ENCODE measurements at regions not wholly inside any gene's neighbourhood (a gene's known extent, or its start where the extent isn't known, plus 50 kb on each side); places are given as distances from the start of the nearest gene placed in this dataset.

DNA sequence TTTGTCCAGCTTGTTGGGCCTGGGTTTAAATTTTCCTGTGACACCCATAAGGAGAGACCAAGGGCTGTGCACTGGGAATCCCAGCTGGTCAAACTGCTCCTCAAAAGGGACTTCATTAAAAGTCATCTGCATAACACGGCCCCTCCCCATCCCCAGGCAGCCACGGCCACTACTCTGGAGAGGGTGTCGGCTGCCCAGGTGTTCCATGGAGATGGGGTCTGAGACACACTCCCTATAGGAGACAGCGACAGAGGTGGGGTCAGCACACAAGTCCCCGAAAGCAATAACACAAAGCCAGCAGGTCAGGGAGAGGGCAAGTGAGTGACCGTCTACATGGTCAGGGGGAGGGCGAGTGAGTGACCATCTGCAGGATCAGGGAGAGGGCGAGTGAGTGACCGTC is 75.6 kb upstream of the BCL11B start:
- Histone ChIP-seq H3K27me3 (no peaks in the 10 kb centered on the region), H3K4me3 (no peak overlapping the region)

DNA sequence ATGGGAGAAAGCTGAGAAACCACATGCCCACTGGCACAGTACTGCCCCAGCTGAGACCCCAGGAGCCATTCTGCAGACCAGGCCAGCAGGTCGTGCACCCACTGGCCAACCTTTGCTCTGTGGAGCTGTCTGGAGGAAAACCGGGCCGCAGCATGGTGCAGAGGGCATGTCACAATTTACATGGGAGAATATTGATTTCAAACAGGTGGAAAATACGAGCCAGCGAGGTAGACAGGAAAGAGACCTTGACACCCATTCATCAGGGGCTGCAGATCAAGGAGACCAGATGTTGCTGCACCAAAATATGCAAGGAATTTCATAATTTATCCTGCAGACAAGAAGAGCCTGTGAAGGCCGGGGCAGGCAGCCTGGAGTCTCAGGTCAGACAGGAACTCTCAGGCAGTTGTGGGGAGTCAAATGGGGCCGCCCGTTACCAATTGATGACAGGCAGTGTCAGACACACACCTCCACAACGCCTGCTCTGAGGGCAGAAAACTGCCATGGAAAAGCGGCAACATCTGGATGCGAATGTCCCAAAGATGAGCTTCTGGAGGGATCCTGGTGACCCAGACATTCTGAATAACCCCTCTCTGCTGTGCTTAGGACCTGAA is 74.6 kb upstream of the BCL11B start:
- Histone ChIP-seq H3K36me3 (no peaks in the 10 kb centered on the region), H3K27me3 (no peaks in the 10 kb centered on the region), H3K4me3 (no peak overlapping the region), H3K9me3 (no peaks in the 10 kb centered on the region)
- DNase-seq: no peak

More for the DNA sequence above, 75.6 kb upstream of the BCL11B start:
- Histone ChIP-seq H3K9me3 (no peaks in the 10 kb centered on the region), H3K36me3 (no peaks in the 10 kb centered on the region)
- DNase-seq: no peak

DNA sequence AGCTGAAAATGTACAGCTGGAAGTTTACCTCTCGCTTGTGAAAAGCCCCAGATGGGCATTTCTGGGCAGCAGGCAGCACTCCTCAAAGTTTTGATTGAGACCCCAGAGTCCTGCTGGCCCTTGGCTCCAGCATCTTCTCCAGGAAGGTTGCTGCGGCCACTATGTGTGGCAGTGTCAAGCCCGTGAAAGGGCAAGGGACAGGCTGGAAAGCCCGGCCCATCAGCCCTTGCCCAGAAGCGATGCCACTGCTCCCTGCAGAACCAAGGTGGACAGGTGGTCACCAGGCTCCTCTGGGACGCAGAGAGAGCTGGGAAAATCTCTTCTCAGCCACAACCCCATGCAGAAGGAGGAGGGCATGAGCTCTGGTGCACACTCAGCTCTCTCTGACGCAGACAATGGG is 73.5 kb upstream of the BCL11B start:
- no peak overlapping the region for H3K4me3 ChIP-seq
- H3K36me3 ChIP-seq: no peaks in the 10 kb centered on the region
- no peak for DNase-seq
- H3K27me3 ChIP-seq: no peaks in the 10 kb centered on the region
- no peaks in the 10 kb centered on the region for H3K9me3 ChIP-seq

DNA sequence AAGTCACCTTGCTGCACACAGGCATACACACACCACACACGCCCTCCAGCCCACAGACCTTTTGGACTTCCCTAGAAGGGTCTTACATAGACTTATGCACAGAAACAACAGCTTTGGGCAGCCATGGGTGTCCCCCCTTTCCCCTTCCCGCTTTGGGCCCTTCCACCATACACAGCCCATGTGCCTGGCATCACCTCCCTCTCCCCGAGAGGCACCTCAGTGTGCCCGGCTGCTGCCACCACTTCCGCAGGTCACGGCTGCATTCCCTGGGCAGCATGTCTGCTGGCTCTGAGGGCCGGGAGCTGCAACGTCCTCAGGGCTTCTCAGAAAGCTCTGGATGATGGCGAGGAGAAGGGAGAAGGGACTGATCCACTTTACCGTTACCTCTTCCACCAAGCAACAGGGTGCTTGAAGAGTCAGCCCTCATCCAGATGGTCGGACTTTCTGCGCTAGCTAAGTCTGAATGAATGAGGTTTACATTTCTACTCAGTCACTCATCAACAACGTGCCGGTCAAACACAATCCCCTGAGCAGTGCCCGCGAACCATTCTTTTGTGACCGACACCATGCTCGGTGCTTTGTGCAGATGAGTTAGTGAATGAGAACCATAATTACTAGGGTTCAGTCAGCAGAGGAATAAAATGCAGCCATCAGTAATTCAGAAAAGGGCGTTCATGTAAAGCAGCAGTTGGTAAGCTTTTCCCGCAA is 72.2 kb upstream of the BCL11B start:
- no peaks in the 10 kb centered on the region for H3K9me3 ChIP-seq
- H3K4me3 ChIP-seq: no peak overlapping the region
- DNase-seq: no peak
- H3K27me3 ChIP-seq: no peaks in the 10 kb centered on the region
- H3K36me3 ChIP-seq: no peaks in the 10 kb centered on the region

DNA sequence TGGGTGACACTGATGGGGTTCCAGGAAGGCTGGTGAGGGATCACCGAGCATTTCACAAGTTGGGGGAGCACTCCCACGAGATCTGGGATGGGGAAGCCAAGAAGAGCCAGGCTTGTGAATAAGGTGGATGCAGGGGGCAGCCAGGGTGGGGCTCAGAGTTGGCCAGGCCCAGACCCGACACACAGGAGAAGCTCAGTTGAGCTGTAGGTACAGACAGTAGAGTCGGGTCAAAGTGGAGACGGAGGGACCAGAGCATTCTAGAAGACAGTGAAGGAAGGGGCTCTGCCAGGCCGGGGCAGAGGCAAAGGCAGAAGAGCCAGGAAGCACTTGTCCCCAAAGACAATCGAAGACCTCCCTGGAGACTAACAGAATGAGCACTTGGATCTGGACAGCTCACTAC is 70.9 kb upstream of the BCL11B start:
- no peak for DNase-seq
- H3K36me3 ChIP-seq: no peaks in the 10 kb centered on the region
- no peaks in the 10 kb centered on the region; the same call in 1 of the 2 replicates for H3K27me3 ChIP-seq
- no peaks in the 10 kb centered on the region for H3K9me3 ChIP-seq
- H3K4me3 ChIP-seq: no peak overlapping the region

DNA sequence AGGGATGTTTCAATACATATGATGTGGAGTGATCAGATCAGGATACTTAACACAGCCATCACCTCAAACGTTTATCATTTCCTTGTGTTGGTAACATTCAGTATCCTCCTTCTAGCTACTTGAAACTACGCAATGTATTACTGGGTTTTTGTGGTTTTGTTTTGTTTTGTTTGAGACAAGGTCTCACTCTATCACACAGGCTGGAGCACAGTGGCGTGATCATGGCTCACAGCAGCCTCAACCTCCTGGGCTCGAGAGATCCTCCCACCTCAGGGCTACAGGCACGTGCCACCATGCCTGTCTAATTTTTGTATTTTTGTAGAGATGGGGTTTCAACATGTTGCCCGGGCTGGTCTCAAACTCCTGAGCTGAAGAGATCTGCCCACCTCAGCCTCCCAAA is 70.2 kb upstream of the BCL11B start:
- Histone ChIP-seq H3K4me3 (no peak overlapping the region), H3K36me3 (no peaks in the 10 kb centered on the region), H3K27me3 (peaks cover 6% of the 10 kb centered on the region), H3K9me3 (no peaks in the 10 kb centered on the region)
- DNase-seq: no peak

DNA sequence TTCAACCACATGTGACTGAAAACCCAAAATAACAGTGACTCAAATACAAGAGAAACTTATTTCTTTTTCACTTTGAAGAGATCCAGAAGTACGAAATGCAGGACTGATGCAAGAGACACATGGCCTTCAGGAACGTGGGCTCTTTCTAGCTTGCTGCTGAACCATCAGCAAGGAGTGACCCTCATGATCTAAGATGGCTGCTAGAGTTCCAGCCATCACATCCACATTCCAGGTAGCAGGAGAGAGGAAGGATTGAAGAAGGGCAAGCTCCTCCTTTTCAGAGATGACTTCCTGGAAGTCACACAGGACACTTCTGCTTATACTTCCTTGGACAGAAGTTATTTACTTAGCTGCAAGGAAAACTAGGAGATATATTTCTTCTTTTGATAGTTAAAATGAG is 67.6 kb upstream of the BCL11B start:
- Histone ChIP-seq H3K36me3 (no peaks in the 10 kb centered on the region), H3K9me3 (no peaks in the 10 kb centered on the region), H3K27me3 (peaks cover 8% of the 10 kb centered on the region), H3K4me3 (no peak overlapping the region)
- no peak for DNase-seq

DNA sequence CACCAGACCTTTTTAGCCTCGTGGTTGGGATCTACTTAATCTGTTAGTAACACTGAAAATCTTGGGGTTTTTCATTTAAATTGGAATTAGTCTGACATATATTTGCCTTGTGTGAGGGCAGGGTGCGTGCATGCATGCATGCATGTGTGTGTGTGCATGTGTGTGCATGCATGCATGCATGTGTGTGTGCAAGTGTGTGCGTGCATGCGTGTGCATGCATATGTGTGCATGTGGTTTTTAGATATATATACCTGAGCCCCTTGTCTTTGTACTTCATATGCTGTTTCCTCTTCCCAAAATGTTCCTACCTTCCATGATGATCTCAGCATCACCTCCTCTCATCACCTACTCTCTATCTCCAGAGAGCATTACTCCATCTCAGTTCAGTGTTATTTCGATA is 66.3 kb upstream of the BCL11B start:
- H3K4me3 ChIP-seq: no peak overlapping the region
- no peak for DNase-seq
- peaks cover 8% of the 10 kb centered on the region for H3K27me3 ChIP-seq
- H3K36me3 ChIP-seq: no peaks in the 10 kb centered on the region
- no peaks in the 10 kb centered on the region for H3K9me3 ChIP-seq

DNA sequence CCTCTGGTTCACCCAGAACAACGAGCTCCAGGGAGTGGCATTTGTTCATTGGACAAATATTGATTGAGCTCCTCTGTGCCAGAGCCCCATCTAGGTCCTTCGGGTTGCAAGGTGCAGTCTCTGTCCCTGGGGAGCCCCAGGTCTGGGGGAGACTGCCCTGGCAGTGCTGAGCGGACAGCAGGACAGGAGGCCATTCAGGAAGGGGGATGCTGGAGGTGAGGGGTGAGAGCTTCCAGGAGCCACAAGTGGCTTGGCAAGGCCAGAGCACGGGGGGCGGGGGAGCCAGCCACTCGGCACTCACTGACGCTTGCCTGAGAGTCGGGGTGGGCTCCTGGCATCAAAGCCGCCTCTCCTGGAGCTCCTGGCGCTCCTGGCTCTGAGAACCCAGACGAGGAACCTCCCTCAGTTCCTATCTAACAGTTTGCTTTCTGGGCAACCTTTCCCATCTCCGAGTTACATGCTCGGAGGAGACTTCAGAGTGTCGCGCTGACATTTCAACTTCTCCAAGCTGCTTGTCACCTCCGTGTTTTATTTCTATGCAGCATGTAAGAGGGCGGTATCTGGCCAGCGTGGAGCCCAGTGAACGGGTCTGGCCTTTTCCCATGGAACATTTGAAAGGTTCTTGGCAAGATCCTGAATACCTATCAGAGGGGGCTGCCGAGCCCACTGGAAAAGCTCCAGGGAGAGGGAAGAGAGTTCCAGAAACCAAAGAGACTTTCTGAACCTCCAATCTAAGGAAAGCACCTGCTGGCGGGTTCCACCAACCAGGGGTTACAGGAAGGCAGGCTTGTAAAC is 62.0 kb upstream of the BCL11B start:
- H3K27me3 ChIP-seq: peaks cover 8% of the 10 kb centered on the region
- DNase-seq: no peak
- no peaks in the 10 kb centered on the region for H3K36me3 ChIP-seq
- H3K9me3 ChIP-seq: no peaks in the 10 kb centered on the region
- no peak overlapping the region for H3K4me3 ChIP-seq

DNA sequence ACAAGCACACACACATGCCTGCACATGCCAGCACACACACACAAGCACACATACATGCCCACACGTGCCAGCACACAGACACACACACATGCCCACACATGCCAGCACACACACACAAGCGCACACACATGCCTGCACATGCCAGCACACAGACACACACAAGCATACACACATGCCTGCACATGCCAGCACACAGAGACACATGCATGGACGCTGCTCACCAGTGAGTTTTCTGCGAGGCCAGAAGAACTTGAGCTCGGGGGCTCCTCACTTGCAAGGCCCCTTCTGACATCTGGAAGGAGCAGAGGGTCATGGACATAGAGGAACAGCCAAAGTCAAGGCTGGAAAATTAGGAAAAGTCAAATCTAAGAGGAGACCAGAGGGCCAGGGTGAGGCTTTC is 61.2 kb upstream of the BCL11B start:
- Histone ChIP-seq H3K9me3 (no peaks in the 10 kb centered on the region), H3K4me3 (no peak overlapping the region), H3K36me3 (no peaks in the 10 kb centered on the region), H3K27me3 (peaks cover 8% of the 10 kb centered on the region)
- DNase-seq: no peak

DNA sequence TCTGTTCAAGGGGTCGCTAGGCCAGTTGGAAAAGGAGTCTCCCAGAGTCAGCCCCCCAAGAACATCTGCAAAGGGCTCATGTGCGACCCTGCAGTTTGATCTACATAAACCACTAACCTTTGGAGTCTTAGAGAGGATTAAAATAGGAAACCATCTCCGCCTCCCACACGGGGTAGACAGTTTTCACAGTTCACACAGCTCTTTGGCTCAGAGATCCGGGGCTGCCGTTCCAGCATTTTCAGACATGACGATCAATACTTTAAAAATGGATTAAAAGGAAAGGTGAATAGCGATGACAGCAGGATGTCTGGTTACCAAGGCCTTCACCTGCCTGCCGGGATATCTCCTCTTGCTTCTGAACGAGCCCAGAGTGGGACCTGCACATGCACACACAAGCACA is 59.8 kb upstream of the BCL11B start:
- no peaks in the 10 kb centered on the region for H3K9me3 ChIP-seq
- no peak overlapping the region for H3K4me3 ChIP-seq

DNA sequence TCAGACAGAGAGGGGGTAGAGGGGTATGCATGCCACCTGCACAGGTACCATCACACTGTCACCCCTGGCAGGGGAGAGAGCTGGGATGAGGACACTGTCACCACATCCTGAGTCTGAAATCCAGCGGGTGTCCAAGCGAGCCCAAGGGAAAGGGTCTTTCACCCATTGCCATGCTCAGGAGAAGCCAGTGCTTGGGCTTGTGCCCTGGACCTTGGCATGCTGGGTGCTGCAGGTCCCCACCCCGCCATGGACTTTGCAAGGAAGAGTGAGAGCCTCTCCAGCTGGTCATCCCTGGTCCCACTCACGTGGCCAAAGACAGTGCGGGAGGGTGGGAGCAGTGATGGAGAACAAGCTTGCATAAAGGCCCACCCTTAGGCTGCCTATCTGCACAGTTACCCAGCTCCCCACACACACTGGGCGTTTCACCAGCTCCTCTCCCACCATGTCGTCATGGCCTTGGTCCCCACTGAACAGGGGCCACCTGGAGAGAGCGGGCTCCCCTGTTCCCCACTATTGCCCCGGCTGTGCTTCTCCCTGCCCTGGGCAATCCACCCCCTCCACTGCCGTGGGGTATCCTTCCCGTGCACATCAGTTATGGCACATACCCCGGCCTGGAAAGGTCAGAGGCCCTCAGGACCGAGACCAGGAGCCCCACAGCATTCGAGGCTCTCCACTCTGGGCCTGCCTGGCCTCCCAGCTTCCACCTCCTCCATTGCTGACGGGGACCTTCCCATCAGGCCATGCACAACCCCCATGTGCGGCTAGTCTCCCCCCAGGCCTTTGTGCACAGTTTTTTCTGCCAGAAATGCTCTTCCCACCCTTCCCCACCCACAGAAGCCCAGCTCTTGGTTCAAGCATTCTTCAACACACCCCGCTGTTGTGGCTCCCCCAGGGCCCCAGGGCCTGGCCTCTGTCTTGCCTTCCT is 58.6 kb upstream of the BCL11B start:
- no peaks in the 10 kb centered on the region for H3K36me3 ChIP-seq
- H3K4me3 ChIP-seq: no peak overlapping the region
- H3K9me3 ChIP-seq: no peaks in the 10 kb centered on the region
- no peaks in the 10 kb centered on the region for H3K27me3 ChIP-seq
- no peak for DNase-seq

More for the DNA sequence above, 59.8 kb upstream of the BCL11B start:
- Histone ChIP-seq H3K36me3 (no peaks in the 10 kb centered on the region), H3K27me3 (no peaks in the 10 kb centered on the region)
- no peak for DNase-seq

DNA sequence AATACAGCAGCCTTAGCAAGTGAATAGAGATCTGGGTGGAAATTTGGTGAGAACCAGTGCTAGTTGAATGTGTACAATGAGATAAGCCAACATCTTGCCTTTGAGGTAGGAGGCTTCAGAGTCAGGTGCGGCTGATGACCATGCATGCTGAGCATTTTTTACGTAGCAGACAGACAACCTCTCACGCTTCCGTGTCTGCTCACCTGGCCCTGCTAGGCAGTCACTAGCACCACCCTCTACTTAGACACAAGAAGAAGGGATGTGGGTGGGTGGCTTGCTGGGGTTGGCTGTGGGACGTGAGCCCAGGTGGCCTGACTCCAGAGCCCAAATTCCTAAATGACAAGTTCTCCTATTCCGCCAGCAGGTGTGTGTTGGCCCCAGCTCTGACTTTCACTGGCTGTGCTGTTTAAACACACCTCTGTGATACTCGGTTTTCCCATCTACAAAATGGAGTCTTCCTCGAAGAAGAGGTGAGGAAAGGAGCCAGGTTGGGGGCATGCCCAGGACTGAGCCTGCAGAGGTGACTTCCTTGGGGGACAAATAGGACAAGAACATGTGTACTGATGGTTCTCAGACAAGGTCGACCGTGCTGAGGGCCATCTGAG is 57.8 kb upstream of the BCL11B start:
- H3K36me3 ChIP-seq: no peaks in the 10 kb centered on the region
- no peak for DNase-seq
- H3K27me3 ChIP-seq: no peaks in the 10 kb centered on the region
- H3K9me3 ChIP-seq: no peaks in the 10 kb centered on the region
- H3K4me3 ChIP-seq: no peak overlapping the region

DNA sequence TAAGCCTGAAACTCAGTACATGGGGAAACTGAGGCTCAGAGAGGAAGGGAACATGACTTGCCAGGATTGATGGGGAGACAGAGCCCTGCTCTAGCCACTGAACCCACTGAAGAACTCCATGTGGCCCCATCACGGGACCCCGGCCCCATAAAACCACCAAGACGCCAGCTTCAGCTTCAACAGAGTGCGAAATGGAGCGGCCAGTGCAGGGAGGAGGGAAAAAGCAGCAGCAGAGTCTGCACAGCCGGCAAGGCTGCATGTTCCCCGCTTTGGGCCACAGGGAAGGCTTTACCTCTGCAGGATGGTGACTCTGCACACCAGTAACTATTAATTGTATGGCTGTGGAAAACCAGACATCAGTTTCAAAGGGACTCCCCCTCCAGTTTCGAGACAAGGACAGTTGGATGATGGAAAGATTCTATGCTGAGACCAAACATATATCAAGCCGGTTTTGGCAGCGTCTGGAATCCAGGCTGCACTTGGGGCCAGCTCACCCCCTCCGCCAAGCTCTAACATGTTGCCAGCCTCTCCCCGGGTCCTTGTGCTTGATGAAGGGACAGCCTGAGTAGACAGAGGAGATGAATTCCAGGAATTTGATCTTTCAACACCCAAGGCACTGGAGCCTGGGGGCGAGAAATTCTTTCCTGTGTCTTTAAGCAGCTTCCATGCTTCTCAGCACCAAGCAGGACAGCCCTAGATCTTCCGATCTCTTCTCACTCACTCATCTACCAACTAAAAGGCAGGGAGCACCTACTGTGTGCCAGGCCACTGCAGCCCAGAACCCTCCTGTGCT is 55.7 kb upstream of the BCL11B start:
- Histone ChIP-seq H3K4me3 (no peak overlapping the region), H3K36me3 (no peaks in the 10 kb centered on the region), H3K27me3 (no peaks in the 10 kb centered on the region), H3K9me3 (no peaks in the 10 kb centered on the region)
- DNase-seq: no peak

DNA sequence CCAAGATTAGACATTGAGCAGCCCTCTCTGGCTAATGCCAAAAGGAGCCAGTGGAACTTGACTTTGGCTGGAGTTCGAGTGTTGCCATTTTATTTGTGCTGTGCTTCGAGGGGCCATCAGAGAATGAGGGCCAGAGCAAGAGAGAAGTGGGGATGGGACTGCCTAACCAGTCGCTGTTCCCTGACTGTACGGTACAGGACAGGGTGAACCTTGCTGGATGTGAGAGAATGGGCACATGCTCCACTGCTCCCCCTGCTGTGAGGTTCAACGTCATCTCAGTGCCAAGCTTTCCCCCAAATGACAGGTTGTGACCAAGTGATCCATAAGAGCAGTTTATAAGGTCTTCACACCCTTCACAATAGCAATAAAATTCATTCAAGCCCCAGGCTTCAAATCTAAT is 55.1 kb upstream of the BCL11B start:
- no peaks in the 10 kb centered on the region for H3K36me3 ChIP-seq
- no peaks in the 10 kb centered on the region for H3K27me3 ChIP-seq
- no peak overlapping the region for H3K4me3 ChIP-seq
- no peaks in the 10 kb centered on the region for H3K9me3 ChIP-seq
- no peak for DNase-seq
